GM18519 (cell line): ENCODE measurements at regions not wholly inside any gene's neighbourhood (a gene's known extent, or its start where the extent isn't known, plus 50 kb on each side); places are given as distances from the start of the nearest gene placed in this dataset.

Experiments
- ATAC-seq: cut with Tn5 transposase; IDR thresholded peaks from one replicate; pipeline ENCODE4 v1.9.1; 2021; ENCODE audit warnings: mild to moderate bottlenecking, moderate library complexity; ENCODE audit not compliant: unreplicated experiment, low FRiP score

- no peak for ATAC-seq
Observed at GRCh38 chr9:87434366-87434765, 63.3 kb upstream of the DAPK1 start.

DNA sequence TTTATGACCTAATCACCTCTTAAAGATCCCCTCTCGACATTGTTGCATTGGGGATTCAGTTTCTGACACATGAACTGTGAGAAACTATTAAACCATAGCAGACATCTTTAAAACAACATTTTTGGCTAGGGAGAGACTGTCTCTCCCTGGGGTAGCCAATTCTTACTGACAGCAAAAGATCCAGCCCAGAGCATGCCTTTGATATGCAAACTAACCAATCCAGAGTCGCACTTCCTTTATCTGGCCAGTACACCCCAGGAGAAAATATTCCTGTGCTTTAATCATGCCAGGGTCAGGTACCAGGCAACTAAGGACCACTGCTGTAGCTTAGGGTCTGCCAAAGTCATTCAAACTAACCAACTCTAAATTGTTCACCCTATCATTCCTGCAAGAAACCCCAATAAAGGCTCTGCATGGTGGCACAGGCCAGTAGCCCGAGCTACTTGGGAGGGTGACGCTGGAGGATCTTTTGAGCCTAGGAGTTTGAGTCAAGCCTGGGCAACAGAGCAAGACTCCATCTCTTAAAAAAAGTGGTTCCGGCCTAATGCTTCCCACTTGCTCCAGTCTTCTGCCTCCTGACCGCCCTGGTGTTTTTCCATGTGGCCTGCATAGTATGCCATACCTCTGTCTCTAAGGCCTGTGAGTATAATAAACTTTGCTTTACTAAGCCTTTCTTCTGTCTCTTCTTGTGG is 62.3 kb upstream of the DAPK1 start:
- ATAC-seq: no peak

DNA sequence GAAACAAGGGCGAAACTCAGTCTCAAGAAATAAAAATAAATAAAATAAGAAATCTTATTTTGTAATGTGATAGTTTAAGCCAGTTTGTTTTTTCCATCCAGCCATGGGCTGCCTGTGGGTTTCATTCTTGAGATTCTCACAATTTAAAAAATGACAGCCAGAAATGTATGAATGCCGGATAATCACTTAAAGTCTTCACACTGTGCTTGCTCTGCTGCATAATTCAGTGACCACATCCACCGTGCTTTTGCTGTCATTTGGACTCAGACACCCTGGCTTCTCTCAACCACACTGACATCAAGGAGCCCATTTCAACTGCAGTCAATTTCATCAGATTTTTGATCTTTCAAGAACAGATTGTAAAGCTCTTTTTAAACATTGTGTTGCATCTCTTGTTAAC is 61.0 kb upstream of the DAPK1 start:
- no peak for ATAC-seq

GRCh38 chr9:87437966-87438365 is 59.7 kb upstream of the DAPK1 start:
- no peak for ATAC-seq

DNA sequence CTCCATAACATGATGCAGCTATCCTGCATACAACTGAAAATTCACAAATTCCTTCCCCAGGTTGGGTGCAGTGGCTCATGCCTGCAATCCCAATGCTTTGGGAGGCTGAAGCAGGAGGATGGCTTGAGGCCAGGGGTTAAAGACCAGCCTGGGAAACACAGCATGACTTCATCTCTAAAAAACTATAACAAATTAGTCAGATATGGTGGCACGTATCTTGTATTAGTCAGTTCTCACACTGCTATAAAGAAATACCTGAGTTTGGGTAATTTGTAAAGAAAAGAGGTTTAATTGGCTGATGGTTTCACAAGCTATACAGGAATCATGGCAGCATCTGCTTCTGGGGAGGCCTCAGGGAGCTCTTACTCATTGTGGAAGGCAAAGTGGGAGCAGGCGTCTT is 56.4 kb upstream of the DAPK1 start:
- no peak for ATAC-seq

- no peak for ATAC-seq
Observed at GRCh38 chr9:87442451-87442850, 55.2 kb upstream of the DAPK1 start.

DNA sequence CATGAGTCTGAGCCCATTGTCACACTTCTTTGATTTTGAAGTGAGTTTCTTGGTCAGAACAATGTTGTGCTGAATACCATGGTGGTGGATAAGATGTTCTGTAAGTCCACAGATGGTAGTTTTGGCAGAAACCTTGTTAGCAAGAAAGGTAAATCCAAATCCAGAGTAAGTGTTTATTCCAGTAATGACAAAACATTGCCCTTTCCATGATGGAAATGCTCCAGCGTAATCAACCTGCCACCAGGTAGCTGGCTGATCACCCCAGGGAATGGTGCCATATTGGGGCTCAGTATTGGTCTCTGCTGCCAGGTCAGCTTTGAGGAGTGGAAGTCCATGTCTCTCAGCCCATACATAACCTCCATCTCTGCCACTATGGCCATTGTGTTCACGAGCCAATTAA is 54.7 kb upstream of the DAPK1 start:
- ATAC-seq: no peak

DNA sequence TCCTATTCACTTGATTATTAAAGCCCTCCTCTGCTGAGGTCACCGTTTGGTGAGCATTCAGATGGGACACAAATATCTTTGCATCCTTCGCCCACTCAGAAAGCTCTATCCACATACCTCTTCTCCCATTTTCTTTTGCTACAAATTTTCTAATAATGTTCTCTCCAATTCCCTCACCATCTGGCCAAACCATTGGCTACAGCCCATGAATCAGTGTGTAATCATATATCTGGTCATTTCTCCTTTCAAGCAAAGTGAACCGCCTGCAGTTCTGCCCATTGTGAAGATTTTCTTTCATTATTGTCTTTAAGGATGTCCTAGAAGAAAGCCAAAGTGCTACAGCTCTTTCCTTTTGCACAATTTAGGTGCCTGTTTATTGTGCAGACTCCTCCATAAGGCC is 54.2 kb upstream of the DAPK1 start:
- no peak for ATAC-seq

GRCh38 chr9:87445646-87446045 is 52.0 kb upstream of the DAPK1 start:
- peak; percentile 95 for ATAC-seq

DNA sequence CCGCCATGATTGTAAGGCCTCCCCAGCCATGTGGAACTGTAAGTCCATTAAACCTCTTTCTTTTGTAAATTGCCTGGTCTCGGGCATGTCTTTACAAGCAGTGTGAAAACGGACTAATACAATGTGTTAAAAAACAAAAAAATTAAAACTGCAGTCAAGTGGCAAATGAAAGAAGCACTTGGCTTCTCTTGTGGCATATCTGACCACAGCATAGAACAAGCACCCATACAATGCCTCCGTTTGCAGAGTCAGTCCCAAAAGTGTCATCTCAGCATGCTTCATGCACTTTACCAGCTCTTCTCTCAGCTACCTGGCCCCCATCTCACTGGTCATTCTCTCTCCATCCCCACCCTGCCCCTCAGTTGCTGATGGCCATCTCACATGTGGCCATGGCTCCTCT is 51.1 kb upstream of the DAPK1 start:
- ATAC-seq: no peak

DNA sequence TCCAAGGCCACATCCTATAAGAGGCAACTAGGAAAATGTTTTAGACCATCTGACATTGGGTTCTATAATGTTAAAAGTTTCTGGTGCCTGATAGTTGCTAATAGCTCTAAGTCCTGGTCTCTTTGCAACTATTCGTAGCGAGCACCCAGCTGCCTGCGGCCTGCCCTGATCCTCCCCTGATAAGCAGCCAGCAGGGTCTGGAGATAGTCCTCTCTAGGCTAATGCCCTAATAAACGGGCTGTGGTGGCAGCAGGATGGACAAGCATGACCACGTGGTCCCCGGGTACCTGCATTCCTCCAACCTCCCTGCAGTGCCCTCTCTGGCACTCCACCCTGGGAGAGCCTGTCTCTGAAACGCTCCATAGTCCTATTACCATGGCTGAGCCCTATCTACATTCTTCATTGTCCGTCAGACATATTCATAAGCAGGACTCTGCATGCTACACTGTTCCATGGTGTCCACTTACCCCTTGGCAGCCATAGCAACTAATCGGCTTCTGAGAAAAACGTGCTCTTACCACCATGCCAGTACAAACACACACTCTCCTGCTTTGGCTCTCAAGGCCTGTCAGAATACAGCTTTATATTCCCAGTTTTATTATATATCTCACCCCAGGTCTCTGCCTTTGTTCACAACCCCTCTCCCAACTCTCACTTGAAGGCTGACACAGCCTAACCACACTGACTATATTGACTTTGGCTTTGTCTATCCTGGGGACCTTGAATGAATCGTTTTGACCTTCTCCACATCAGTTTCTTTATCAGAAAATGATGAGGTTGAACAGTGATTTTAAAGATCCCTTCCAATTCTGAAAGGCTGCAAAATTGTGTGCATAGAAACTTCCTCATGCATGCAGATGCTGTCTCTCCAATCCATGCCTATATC is 49.9 kb upstream of the DAPK1 start:
- ATAC-seq: no peak
